Ovary (tissue), 7 donors: ENCODE measurements at regions not wholly inside any gene's neighbourhood (a gene's known extent, or its start where the extent isn't known, plus 50 kb on each side); places are given as distances from the start of the nearest gene placed in this dataset.

Source experiments
- DNase-seq, 5 donors: peaks; one replicate each; pipeline ENCODE4 v3.0.0-alpha.2; 2019 to 2020
- H3K27ac ChIP-seq, 2 donors: fragments of 200-600 bp; one replicate each; pipeline versions ENCODE4 v1.5.1 to v1.8.0; 2019 to 2022
- H3K27me3 ChIP-seq: fragments of 200-600 bp; one replicate; pipeline ENCODE4 v1.8.0; 2022
- H3K36me3 ChIP-seq: fragments of 200-600 bp; sonication (generic); one replicate; pipeline ENCODE4 v1.5.1; 2019
- H3K4me1 ChIP-seq: one replicate; pipeline ENCODE4 v1.8.1; 2013; ENCODE audit warnings: mild to moderate bottlenecking, moderate library complexity; ENCODE audit not compliant: insufficient read depth
- H3K4me3 ChIP-seq: fragments of 200-600 bp; sonication (generic); one replicate; pipeline ENCODE4 v1.5.1; 2017
- H3K9me3 ChIP-seq, 2 donors: fragments of 200-600 bp in 1 of 2; sonication (generic) in 1 of 2; one replicate each; pipeline versions ENCODE4 v1.5.1 to v1.8.1; 2013 to 2019; ENCODE audit warnings: mild to moderate bottlenecking in 1 of 2, moderate library complexity in 1 of 2
- EP300 ChIP-seq: sonication (generic); formaldehyde crosslinking; IDR thresholded peaks from one replicate; pipeline ENCODE4 v1.6.1; 2017; ENCODE audit warnings: antibody characterized with exemption
- POLR2A ChIP-seq: fragments of 450-650 bp; IDR thresholded peaks from one replicate; pipeline ENCODE4 v1.6.1; 2017; ENCODE audit warnings: antibody characterized with exemption, mild to moderate bottlenecking, moderate library complexity
- WGBS, 3 donors: extraction: QIAGEN DNeasy Blood & Tissue Kit in 1 of 3; methylation state at CpG; one replicate each; pipeline versions ENCODE4 v1.1.5 to v1.1.7; 2013 to 2017; 5-methylcytosine and 5-hydroxymethylcytosine counted together
- intact Hi-C, 4 donors: fragments of 100-400 bp; cut with DNase I; formaldehyde crosslinking; loops; one replicate each; pipeline versions ENCODE4 v1.11.0 to v1.15.1; 2022 to 2023
- TF ChIP-seq, protein P1 (sequence below), 3 donors: fragments of 450-650 bp in 2 of 3; fragments of 200-600 bp in 1 of 3; IDR thresholded peaks; one replicate each; pipeline versions ENCODE4 v1.5.1 to v1.8.0; 2016 to 2022; ENCODE audit warnings: antibody characterized with exemption in 3 of 3, mild to moderate bottlenecking in 1 of 3
- donor health status: DM: no; HTN: no; CAD: no; lungs with moderate emphysema.
- donor health status: DM: no; HTN: no; CAD: no.
- donor health status: Bipolar disorder and iron deficiency.
- donor health status: DM: no; HTN: no; CAD: no.
- donor health status: DM: yes; HTN: yes; CAD: no.

DNA sequence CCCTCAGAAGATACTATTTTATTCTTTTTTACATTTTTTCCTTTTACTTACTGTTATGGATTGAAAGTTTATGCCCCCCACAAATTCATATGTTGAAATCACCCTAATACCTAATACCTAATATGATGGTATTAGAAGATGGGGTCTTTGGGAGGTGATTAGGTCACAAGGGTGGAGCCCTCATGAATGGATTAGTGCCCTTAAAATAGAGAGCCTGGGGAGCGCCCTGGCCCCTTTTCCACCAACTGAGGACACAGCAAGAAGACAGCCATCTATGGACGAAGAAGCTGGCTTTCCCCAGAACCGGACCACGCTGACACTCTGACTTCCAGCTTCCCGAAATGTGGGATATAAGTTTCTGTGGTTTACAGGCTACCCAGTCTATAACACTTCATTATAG is 58.6 kb upstream of the FAT1 start:
- Histone ChIP-seq H3K36me3 (no peaks in the 10 kb centered on the region), H3K9me3 (no peaks in the 10 kb centered on the region), H3K4me1 (no peaks in the 10 kb centered on the region), H3K27me3 (no peaks in the 10 kb centered on the region), H3K4me3 (no peak overlapping the region), H3K27ac (no peak overlapping the region)
- WGBS, 3 donors: 77 to 87% (median 80%) methylated on average over 5 of the region's 5 CpGs
- TF ChIP-seq EP300 (no peak), POLR2A (no peak)
- TF ChIP-seq, protein P1, sequence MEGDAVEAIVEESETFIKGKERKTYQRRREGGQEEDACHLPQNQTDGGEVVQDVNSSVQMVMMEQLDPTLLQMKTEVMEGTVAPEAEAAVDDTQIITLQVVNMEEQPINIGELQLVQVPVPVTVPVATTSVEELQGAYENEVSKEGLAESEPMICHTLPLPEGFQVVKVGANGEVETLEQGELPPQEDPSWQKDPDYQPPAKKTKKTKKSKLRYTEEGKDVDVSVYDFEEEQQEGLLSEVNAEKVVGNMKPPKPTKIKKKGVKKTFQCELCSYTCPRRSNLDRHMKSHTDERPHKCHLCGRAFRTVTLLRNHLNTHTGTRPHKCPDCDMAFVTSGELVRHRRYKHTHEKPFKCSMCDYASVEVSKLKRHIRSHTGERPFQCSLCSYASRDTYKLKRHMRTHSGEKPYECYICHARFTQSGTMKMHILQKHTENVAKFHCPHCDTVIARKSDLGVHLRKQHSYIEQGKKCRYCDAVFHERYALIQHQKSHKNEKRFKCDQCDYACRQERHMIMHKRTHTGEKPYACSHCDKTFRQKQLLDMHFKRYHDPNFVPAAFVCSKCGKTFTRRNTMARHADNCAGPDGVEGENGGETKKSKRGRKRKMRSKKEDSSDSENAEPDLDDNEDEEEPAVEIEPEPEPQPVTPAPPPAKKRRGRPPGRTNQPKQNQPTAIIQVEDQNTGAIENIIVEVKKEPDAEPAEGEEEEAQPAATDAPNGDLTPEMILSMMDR (IDR thresholded peaks at IDR 0.05): no peak
- intact Hi-C loops: no loop called here
- DNase-seq: no peak

DNA sequence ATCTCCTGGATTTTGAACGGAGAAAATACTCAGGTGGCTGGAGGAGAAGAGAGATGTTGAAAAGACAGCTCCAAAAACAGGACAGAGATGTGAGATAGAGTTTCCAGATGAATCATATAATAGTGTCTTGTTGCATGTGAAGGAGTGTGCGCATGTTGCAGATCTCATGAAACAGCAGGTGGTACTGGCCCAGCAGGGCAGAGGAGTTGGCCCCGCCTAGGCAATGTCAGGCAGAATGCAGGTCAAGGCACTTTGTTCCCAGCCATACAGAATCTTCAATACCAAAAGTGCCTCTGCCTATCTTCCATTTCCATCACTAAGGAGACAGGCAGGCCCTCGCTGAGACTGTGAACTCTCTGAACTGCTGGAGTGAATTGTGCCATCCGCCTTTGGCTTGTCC is 63.9 kb upstream of the FAT1 start:
- H3K27ac ChIP-seq: no peak overlapping the region
- H3K27me3 ChIP-seq: no peaks in the 10 kb centered on the region
- TF ChIP-seq EP300 (no peak), POLR2A (no peak)
- TF ChIP-seq, protein P1 (IDR thresholded peaks at IDR 0.05): no peak
- H3K36me3 ChIP-seq: no peaks in the 10 kb centered on the region
- WGBS, 3 donors: 73 to 84% (median 74%) methylated on average over 5 of the region's 5 CpGs
- intact Hi-C loops: no loop called here
- no peak overlapping the region for H3K4me3 ChIP-seq
- no peak for DNase-seq
- no peaks in the 10 kb centered on the region for H3K9me3 ChIP-seq
- no peaks in the 10 kb centered on the region for H3K4me1 ChIP-seq

DNA sequence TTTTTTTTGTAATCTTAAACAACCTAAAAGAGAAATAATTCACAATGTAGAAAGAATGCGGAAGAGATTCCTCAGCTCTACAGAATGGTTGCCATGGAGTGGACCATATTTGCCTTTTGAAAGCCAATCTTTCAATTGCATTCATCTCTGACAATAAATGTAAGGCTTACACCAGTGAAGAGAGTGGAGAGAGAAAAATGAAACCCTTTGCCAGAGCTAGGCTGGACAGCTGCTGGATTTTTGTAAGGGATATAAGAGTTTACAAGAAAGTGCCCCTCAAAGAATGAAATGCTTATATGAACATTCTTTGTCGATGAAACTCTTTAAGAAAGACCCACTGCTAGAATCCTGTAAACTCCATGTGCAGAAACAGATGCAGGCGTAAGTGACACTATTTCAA is 66.0 kb upstream of the FAT1 start:
- TF ChIP-seq EP300 (no peak), POLR2A (no peak)
- Histone ChIP-seq H3K4me3 (no peak overlapping the region), H3K36me3 (no peaks in the 10 kb centered on the region), H3K9me3 (no peaks in the 10 kb centered on the region), H3K4me1 (no peaks in the 10 kb centered on the region), H3K27me3 (no peaks in the 10 kb centered on the region), H3K27ac (no peak overlapping the region)
- intact Hi-C loops: no loop called here
- WGBS, 3 donors: 67 to 82% (median 71%) methylated on average over 3 of the region's 3 CpGs
- no peak for DNase-seq

DNA sequence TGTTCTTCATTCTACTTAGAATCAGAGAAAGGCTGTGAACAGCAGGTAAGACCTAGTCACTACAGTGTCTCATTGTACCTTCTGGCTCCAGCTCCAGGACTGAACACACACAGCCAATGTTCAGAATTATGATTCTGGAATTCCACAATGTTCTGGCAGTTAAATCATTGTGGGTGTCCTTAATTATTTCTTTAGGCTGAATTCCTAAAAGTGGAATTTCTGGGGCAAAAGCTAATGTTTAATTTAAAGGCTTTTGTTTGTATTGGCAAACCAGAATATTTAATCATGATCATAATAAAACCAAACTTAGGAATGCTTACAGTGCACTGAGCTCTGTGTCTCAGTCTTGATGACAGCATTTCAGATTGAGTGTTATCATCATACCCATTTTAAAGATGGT is 67.0 kb upstream of the FAT1 start:
- no peak for DNase-seq
- Histone ChIP-seq H3K27me3 (no peaks in the 10 kb centered on the region), H3K27ac (no peak overlapping the region), H3K4me1 (no peaks in the 10 kb centered on the region), H3K4me3 (no peak overlapping the region), H3K36me3 (no peaks in the 10 kb centered on the region), H3K9me3 (no peaks in the 10 kb centered on the region)
- intact Hi-C loops: no loop called here
- TF ChIP-seq, protein P1 (IDR thresholded peaks at IDR 0.05): no peak
- TF ChIP-seq POLR2A: no peak
- no peak for TF ChIP-seq EP300

DNA sequence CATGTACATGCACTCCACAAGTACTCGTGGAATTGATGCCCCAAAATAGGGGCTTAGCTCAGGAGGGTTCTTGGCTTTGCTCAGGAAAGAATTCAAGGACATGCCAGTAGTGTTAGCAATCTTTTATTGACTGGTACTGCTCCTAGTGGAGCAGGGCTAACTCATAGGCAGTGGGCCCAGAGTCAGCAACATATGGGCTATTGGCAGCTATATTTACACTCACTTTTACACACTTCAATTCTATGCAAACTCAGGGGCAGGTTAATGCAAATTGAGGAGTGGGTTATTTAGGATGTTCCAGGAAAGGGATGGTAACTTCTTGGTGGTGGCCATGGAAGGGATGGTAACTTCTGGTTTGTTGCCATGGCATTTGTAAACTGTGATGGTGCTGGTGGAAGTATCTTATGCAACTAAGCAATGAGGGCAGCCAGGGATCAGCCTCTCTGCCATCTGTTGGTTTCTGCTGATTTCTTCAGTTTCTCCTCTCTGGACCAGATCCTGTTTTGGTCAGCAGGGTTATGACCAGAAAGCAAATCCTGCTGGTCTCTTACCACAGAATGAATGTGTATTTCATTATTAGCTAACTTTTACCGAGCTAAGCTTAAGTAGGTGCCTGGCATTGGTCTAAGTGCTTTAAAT is 69.2 kb upstream of the FAT1 start:
- no peaks in the 10 kb centered on the region for H3K9me3 ChIP-seq
- no peaks in the 10 kb centered on the region for H3K4me1 ChIP-seq
- no peaks in the 10 kb centered on the region for H3K36me3 ChIP-seq
- no peak for DNase-seq
- no peaks in the 10 kb centered on the region for H3K27me3 ChIP-seq
- TF ChIP-seq, protein P1 (IDR thresholded peaks at IDR 0.05): no peak
- no peak for TF ChIP-seq EP300
- no peak for TF ChIP-seq POLR2A
- no peak overlapping the region for H3K4me3 ChIP-seq
- no peak overlapping the region for H3K27ac ChIP-seq
- intact Hi-C loops: no loop called here
- WGBS, 3 donors: 69 to 76% (median 73%) methylated on average over 2 of the region's 2 CpGs
